H4 (cell line): ENCODE measurements at regions not wholly inside any gene's neighbourhood (a gene's known extent, or its start where the extent isn't known, plus 50 kb on each side); places are given as distances from the start of the nearest gene placed in this dataset.
"Not testable (repeated sequence)": the region's sequence is repeated elsewhere in the genome, so short reads cannot be mapped to it uniquely, and the experiment has no call there.

Source experiments
- DNase-seq: peaks from one replicate; pipeline ENCODE4 v3.0.0-alpha.2; 2015; ENCODE audit warnings: low spot score

DNA sequence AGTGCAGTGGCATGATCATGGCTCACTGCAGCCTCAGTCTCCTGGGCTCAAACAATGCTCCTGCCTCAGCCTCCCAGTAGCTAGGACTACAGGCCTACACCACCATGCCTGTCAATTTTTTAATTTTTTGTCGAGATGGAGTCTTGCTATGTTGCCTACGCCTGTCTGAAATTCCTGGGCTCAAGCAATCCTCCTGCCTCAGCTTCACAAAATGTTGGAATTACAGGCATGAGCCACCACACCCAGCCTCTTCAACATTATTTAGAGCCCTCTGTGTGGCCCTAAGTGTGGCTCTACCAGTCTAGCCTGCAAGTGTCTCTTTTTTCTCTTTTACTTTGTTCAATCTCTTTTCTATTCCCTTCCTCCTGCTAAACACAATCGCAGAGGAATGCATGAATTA, 154.4 kb upstream of the EPB41L4A start:
- DNase-seq = no peak

GRCh38 chr5:112574536-112574935, 155.5 kb upstream of the EPB41L4A start:
- no peak for DNase-seq

- DNase-seq = no peak
These were observed 157.3 kb upstream of the EPB41L4A start for GRCh38 chr5:112576298-112576925.

DNA sequence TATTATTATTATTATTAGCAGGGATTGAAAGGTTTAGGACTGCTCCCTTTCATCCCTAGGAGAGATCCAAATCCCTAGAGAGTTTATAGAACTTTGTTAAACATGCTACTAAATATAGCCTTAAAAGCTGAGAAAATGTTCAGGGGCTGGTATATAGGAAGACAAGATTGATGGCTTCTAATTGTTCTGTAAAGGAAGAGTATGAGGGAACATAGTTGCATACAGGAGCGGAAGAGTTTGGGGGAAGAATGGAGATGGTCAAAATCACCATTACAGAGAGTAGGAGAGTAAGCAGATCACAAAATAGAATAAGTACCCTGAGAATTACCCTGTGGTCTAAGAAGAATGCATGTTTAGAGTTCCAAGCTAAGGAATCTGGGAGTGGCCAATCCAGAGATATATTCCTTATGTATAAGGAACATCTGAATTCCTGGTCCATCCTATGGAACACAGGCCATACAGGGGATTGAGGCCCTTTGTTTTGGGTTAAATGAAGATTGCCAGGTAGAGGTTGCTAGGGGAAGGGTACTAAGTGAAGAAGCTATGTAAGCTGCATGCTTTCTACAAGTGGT, 158.0 kb upstream of the APC start:
- no peak for DNase-seq

DNA sequence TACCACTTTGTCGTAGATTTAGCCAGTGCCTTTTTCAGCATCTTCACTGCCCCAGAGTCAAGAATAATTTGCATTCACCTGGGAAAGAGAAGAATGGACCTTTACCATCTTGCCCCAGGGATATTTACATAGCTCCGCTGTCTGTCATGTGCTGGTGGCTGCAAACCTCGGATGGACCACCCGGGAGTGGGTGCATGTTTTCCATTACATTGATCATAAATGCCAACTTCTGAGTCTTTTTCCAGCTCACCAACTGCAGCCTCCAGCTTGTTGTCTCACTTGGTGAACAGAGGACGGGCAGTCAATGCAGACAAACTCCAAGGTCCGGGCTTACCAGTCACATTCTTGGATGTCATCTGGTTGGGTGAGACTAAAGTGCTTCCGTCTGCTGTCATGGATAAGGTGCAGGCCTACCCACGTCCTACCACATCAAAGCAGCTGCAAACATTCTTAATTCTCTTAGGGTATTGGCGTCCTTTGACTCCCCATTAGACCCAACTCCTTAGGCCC, 155.8 kb upstream of the APC start:
- no peak for DNase-seq

DNA sequence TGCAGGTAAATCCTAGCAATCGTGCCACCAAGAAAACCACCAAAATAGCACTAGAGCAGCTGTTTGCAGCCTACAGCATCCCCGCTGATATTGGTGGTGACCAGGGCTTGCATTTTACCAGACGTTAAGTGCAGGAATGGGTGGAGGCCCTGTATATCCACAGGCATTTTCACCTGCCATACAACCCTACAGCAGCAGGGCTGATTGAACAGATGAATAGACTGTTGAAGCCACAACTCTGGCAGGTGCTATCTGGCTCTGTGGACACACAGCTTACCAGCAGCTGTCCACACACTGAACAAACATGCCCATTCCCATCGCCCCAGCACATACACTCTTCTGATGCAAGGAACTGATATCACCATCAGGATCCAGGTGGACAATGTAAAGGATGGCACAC, 154.5 kb upstream of the APC start:
- no peak for DNase-seq

DNA sequence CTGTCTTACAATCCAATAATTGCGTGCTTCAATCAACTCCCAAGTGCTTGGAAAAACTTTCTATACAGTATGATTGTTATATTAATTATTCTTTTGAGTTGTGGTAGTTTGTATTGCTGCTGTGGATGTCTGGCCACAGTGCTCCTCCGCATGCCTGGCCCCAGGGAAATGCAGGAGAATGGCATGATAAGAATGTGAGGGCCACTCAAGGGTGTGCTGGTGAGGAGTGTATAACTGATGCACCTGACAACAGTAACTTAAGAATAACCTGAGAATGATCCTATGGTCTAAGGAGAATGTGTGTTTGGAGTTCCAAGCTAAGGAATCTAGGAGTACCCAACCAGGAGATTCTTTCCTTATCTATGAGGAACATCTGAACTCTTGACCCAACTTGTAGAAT, 152.9 kb upstream of the APC start:
- no peak for DNase-seq

DNA sequence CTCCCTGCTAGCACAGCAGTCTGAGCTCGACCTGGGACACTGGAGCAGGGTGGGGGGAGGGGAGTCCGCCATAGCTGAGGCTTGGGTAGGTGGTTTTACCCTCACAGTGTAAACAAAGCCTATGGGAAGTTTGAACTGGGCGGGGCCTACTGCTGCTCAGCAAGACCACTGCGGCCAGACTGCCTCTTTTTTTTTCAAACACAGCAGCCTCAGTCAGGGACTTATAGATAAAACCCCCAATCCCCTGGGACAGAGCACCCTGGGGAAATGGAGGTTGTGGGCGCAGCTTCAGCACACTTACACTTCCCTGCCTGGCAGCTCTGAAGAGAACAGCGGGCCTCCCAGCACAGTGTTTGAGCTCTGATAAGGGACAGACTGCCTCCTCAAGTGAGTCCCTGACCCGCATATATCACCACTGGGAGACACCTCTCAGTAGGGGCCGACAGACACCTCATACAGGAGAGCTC, 151.1 kb upstream of the APC start:
- DNase-seq = no peak

DNA sequence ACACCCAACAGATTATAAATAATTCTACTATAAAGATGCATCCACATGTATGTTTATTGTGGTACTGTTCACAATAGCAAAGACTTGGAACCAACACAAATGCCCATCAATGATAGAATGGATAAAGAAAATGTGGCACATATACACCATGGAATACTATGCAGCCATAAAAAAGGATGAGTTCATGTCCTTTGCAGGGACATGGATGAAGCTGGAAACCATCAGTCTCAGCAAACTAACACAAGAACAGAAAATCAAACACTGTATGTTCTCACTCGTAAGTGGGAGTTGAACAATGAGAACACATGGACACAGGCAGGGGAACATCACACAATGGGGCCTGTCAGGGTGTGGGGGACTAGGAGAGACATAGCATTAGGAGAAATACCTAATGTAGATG, 146.8 kb upstream of the APC start:
- not testable (repeated sequence) for DNase-seq

GRCh38 chr5:112594095-112594850, 143.4 kb upstream of the APC start:
- no peak for DNase-seq

- no peak for DNase-seq
These were observed 142.7 kb upstream of the APC start for GRCh38 chr5:112594941-112595340.

DNA sequence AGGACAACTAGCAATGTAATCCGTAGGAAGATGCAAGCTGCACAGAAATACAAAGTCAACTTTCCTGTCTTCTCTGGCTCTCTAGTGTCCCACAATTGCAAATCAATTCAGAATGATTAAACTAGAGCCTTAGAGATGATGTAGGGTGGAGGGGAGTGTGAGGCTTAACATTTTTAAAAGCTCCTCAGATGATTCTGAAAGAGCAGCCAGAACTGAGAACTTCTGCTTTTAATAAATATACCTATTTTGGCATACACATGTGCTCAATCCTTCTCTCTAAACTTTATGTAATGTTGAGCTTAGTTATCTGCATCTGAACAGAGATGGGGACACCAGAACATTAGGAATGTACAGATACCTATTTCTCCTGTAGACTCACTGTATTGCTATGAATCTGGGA, 139.9 kb upstream of the APC start:
- no peak for DNase-seq

GRCh38 chr5:112600510-112600909, 137.2 kb upstream of the APC start:
- not testable (repeated sequence) for DNase-seq

DNA sequence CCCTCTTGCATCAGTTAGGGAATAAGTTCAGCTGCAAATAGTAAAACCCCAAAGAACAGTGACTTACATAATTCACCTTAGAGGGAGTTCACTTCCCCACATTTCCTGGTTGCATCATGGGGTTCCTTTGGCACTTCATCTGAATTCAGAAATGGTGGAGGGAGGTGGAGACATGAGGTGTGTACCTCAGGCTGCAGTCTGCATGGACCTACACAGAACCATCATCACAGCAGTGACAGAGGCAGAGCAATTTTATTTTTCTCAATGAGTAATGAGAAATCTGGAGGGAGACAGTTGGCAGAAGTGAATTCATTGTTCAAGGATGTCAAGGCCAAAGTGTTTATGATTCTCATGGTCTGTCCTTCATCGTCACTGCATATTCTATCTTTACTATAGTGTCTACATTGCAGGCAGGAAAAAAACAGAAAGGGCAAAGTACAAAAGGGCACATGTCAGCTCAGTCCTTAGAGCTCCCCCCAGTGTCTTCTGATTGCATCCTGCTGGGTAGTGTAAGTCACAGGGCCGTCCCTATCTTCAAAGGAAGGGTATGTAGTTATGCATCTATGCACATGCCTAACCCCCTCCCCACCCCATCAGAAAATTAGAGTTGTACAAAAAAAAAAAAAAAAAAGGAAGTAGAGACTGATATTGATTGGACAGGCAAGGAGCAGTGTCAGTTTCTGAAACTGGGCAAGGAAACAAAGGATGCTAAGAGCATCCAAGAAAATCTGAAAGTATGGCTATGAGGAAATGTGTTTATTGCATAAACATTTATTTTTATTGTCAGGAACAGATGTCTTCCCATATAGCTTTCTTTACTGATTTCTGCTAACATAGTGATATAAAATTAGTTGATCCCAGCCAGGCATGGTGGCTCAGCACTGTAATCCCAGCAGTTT, 132.7 kb upstream of the APC start:
- no peak for DNase-seq

GRCh38 chr5:112608975-112609374, 128.7 kb upstream of the APC start:
- DNase-seq = no peak

- DNase-seq = no peak
These were observed 125.0 kb upstream of the APC start for GRCh38 chr5:112612663-112613062.

GRCh38 chr5:112614285-112614684, 123.4 kb upstream of the APC start:
- no peak for DNase-seq

DNA sequence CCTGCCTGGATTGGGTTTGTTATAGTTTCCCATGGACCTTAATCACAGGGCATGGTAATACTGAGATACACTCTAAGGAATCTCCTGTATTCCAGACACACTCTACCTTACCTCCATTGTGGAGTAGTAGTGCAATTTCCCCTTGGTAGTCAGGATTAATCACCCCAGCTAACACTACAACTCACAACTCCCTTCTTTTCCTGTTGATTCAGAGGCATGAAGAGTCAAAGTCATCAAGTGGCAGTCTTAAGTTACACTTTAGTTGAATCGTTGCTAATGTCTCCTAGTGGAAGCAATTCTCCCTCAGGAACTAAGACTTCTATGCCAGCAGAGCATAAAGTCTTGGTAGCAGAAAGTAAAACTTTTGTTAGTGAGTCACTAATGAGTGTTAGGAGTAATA, 122.7 kb upstream of the APC start:
- DNase-seq = no peak

DNA sequence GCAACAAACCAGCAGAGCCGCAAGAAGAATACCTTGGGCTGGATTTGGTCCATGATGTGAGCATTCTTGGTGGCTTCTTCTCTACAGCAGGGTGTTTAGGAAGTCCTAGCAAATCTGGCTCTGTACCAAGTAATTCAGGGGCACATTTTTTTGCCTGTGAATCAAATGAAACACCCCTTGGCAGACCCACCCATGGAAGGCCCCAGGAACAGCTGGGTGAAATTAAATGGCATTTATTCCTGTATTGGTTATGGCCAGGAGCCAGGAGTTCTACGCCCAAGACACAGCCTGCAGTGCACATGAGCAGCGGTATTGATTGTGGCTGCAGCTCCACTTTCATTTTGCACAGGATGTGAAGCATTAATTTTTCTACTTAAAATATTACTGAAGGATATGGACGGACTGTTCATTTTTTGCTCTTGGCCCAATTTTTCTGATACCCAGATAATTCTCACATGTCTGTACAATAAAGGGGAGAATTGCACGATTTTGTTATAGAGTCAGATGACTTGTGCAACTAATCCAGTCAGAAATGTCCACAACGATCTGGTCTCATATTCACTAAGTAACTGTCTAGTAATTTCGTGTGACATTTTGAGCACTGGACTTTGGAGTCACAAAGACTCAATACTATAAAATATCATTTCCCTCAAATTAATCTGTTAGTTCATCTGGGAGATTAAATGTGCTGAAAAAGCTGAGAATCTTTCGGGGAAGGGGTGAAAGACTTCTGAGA, 120.7 kb upstream of the APC start:
- no peak for DNase-seq

- DNase-seq = no peak
These were observed 112.4 kb upstream of the APC start for GRCh38 chr5:112625246-112625645.

GRCh38 chr5:112625689-112626438, 111.8 kb upstream of the APC start:
- DNase-seq = no peak
